B cell (primary cell): ENCODE measurements at regions not wholly inside any gene's neighbourhood (a gene's known extent, or its start where the extent isn't known, plus 50 kb on each side); places are given as distances from the start of the nearest gene placed in this dataset.

Source experiments
- ATAC-seq: fragments of 200-7000 bp; cut with Tn5 transposase; one replicate; pipeline ENCODE4 v1.10.0; 2021; ENCODE audit warnings: low read depth, mild to moderate bottlenecking, moderate number of reproducible peaks, moderate library complexity
- CTCF ChIA-PET: fragments of 350-600 bp; sonication (Branson Sonifier 250); formaldehyde crosslinking; loops from one replicate; lab custom pipeline; 2021; ENCODE audit warnings: antibody characterized with exemption, inconsistent platforms; lab: Charles Lee
- POLR2A ChIA-PET: fragments of 350-600 bp; sonication (Branson Sonifier 250); formaldehyde crosslinking; loops from one replicate; lab custom pipeline; 2021; ENCODE audit warnings: antibody characterized with exemption; lab: Charles Lee
- DNase-seq: peaks from one replicate; pipeline ENCODE4 v3.0.0; 2013
- H2AFZ ChIP-seq: 2 replicates; pipeline ENCODE4 v1.6.1; 2012; ENCODE audit warnings: mild to moderate bottlenecking, low read depth, low read length; ENCODE audit not compliant: insufficient read depth, poor library complexity, severe bottlenecking
- H3K27ac ChIP-seq, 2 donors: 1 replicate in 1 of 2; 2 replicates in 1 of 2; pipeline ENCODE4 v1.5.1; 2012 to 2013; ENCODE audit warnings: low read length in 2 of 2, mild to moderate bottlenecking in 2 of 2, moderate library complexity in 1 of 2
- H3K27me3 ChIP-seq, 4 experiments: fragments of 200-600 bp in 1 of 4; sonication (generic) in 1 of 4; replicated peaks in 1 of 4; 1 replicate in 2 of 4; 2 replicates in 2 of 4; pipeline versions ENCODE4 v1.6.1 to v1.7.0; 2013 to 2016; ENCODE audit warnings: low read length in 3 of 4, mild to moderate bottlenecking in 2 of 4, mixed read lengths in 1 of 4, moderate library complexity in 1 of 4; ENCODE audit not compliant: insufficient read depth in 4 of 4, control insufficient read depth in 3 of 4; ENCODE audit errors: control extremely low read depth in 1 of 4
- H3K36me3 ChIP-seq, 2 experiments: replicated peaks in 1 of 2; 1 replicate in 1 of 2; 2 replicates in 1 of 2; pipeline versions ENCODE4 v1.6.1 to v1.7.1; 2013; ENCODE audit warnings: low read length in 1 of 2; ENCODE audit not compliant: insufficient read depth in 2 of 2, control insufficient read depth in 1 of 2; ENCODE audit errors: control extremely low read depth in 1 of 2, extremely low read depth in 1 of 2
- H3K4me1 ChIP-seq, 2 donors: fragments of 200-600 bp in 1 of 2; sonication (generic) in 1 of 2; 1 replicate in 1 of 2; 2 replicates in 1 of 2; pipeline versions ENCODE4 v1.5.1 to v1.6.1; 2013 to 2017; ENCODE audit warnings: low read length in 2 of 2; ENCODE audit not compliant: control insufficient read depth in 2 of 2, insufficient read depth in 2 of 2
- H3K4me2 ChIP-seq: replicated peaks from 2 replicates; pipeline ENCODE3; 2012; ENCODE audit warnings: mild to moderate bottlenecking, low read depth, low read length; ENCODE audit not compliant: poor library complexity, severe bottlenecking
- H3K4me3 ChIP-seq, 5 experiments: fragments of 200-600 bp in 1 of 5; sonication (generic) in 1 of 5; 1 replicate in 3 of 5; 2 replicates in 2 of 5; pipeline versions ENCODE4 v1.5.1 to v1.7.0; 2011 to 2016; ENCODE audit warnings: low read length in 4 of 5, mild to moderate bottlenecking in 4 of 5, low read depth in 2 of 5, control low read depth in 1 of 5, moderate library complexity in 1 of 5; ENCODE audit not compliant: insufficient read depth in 1 of 5; ENCODE audit errors: control extremely low read depth in 1 of 5, extremely low read depth in 1 of 5
- H3K79me2 ChIP-seq: fragments of 200-600 bp; sonication (generic); one replicate; pipeline ENCODE4 v1.6.0; 2016; ENCODE audit warnings: low read length; ENCODE audit not compliant: control insufficient read depth, insufficient read depth
- H3K9ac ChIP-seq: fragments of 200-600 bp; sonication (generic); 2 replicates; pipeline ENCODE4 v1.6.1; 2017; ENCODE audit warnings: mild to moderate bottlenecking, low read length, moderate library complexity
- H3K9me3 ChIP-seq, 3 donors: one replicate each; pipeline versions ENCODE4 v1.6.1 to v1.7.1; 2013; ENCODE audit warnings: low read length in 2 of 3; ENCODE audit not compliant: control insufficient read depth in 2 of 3, insufficient read depth in 1 of 3; ENCODE audit errors: control extremely low read depth in 1 of 3
- H4K20me1 ChIP-seq: 2 replicates; pipeline ENCODE4 v1.6.0; 2012; ENCODE audit warnings: mild to moderate bottlenecking, low read length; ENCODE audit not compliant: insufficient read depth, control insufficient read depth, poor library complexity, severe bottlenecking
- H3K27ac Mint-ChIP-seq: one replicate; pipeline ENCODE4 v1.8.0; 2021; ENCODE audit warnings: mixed read lengths
- H3K27me3 Mint-ChIP-seq: one replicate; pipeline ENCODE4 v1.8.0; 2021; ENCODE audit warnings: mixed read lengths
- H3K4me1 Mint-ChIP-seq: one replicate; pipeline ENCODE4 v1.8.0; 2021; ENCODE audit warnings: mixed read lengths
- H3K4me3 Mint-ChIP-seq: one replicate; pipeline ENCODE4 v1.8.0; 2021; ENCODE audit warnings: mixed read lengths
- H3K9me3 Mint-ChIP-seq: one replicate; pipeline ENCODE4 v1.8.0; 2022; ENCODE audit warnings: mixed read lengths; ENCODE audit not compliant: insufficient read depth
- CTCF ChIP-seq: fragments of 200-600 bp; IDR thresholded peaks from one replicate; pipeline ENCODE4 v1.8.0; 2022; ENCODE audit warnings: antibody characterized with exemption, mild to moderate bottlenecking
- EZH2 ChIP-seq: IDR thresholded peaks from 2 replicates; pipeline ENCODE4 v1.6.1; 2012; ENCODE audit warnings: borderline replicate concordance, low read depth, mild to moderate bottlenecking, moderate library complexity, low read length; ENCODE audit not compliant: insufficient read depth, poor library complexity, severe bottlenecking
- WGBS: methylation state at CpG from one replicate; pipeline ENCODE4 v1.1.5; 2013; ENCODE audit warnings: missing lambda C conversion rate; ENCODE audit not compliant: insufficient coverage; 5-methylcytosine and 5-hydroxymethylcytosine counted together
- intact Hi-C: fragments of 100-400 bp; cut with micrococcal nuclease; formaldehyde crosslinking; loops from one replicate; pipeline ENCODE4 v1.10.0; 2022

GRCh38 chr2:11068856-11069526 is 86.3 kb upstream of the SLC66A3 start:
- H3K4me1 Mint-ChIP-seq, result no peaks in the 10 kb centered on the region
- H3K9ac ChIP-seq, result no peak overlapping the region
- TF ChIP-seq CTCF (no peak), EZH2 (no peak)
- H3K9me3 ChIP-seq, result peaks cover 0 to 11% (median 0%) of the 10 kb centered on the region in 3 donors
- H3K4me3 Mint-ChIP-seq, result no peak overlapping the region
- H3K27me3 ChIP-seq, result peaks cover 0 to 11% (median 2%) of the 10 kb centered on the region in 4 experiments
- CTCF ChIA-PET, result no interaction called here
- POLR2A ChIA-PET, result no interaction called here
- H3K27me3 Mint-ChIP-seq, result peaks cover 36% of the 10 kb centered on the region
- H3K79me2 ChIP-seq, result no peaks in the 10 kb centered on the region
- no peak overlapping the region for H3K27ac ChIP-seq
- no peak overlapping the region for H3K4me3 ChIP-seq
- no peak overlapping the region for H3K27ac Mint-ChIP-seq
- no peaks in the 10 kb centered on the region for H3K4me1 ChIP-seq
- H4K20me1 ChIP-seq, result no peaks in the 10 kb centered on the region
- no peak overlapping the region for H2AFZ ChIP-seq
- DNase-seq (no peak), ATAC-seq (no peak)
- H3K4me2 ChIP-seq, result no peak overlapping the region
- WGBS, result 92% methylated on average over 9 of the region's 13 CpGs
- no peaks in the 10 kb centered on the region for H3K9me3 Mint-ChIP-seq
- H3K36me3 ChIP-seq, result no peaks in the 10 kb centered on the region
- intact Hi-C loops, result no loop called here

DNA sequence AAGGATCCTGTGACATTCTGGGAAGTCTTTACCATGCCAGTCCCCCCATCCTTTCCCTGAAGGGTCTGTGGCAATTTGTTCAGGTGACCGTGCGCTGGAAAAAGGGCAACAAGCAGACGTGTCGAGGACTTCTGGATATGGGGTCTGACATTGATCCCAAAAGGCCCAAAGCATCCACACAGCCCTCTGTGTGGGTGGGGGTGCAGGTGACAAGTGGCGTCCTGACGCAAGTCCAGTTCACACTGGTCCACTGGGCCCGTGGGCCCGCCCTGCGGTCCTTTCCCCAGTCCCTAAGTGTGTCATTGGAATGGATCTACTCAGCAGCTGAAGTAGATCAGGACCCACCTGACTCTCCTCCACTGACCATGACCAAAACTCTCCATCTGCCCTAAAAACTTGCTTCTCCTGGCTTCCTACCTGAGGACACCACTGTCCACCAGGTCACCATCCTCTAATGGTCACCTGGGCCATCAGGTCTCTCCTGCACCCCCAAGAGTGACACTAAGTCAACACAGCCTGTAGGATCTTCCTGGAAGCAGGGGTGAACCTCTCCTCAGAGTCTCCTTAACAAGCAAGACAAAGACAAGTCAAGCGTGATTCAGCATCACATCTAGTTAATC is 85.6 kb upstream of the SLC66A3 start:
- H3K4me2 ChIP-seq, result no peak overlapping the region
- WGBS, result 96% methylated on average over 6 of the region's 10 CpGs
- intact Hi-C loops, result no loop called here
- no peak overlapping the region for H3K9ac ChIP-seq
- ChIA-PET POLR2A (no interaction called here), CTCF (no interaction called here)
- no peak overlapping the region for H3K27ac ChIP-seq
- no peak overlapping the region for H3K4me3 Mint-ChIP-seq
- no peaks in the 10 kb centered on the region for H3K36me3 ChIP-seq
- no peaks in the 10 kb centered on the region for H3K4me1 ChIP-seq
- peaks cover 0 to 11% (median 2%) of the 10 kb centered on the region in 4 experiments for H3K27me3 ChIP-seq
- H3K9me3 Mint-ChIP-seq, result no peaks in the 10 kb centered on the region
- H3K79me2 ChIP-seq, result no peaks in the 10 kb centered on the region
- no peak for ATAC-seq
- no peak overlapping the region for H3K4me3 ChIP-seq
- H3K27me3 Mint-ChIP-seq, result peaks cover 36% of the 10 kb centered on the region
- H3K9me3 ChIP-seq, result peaks cover 0 to 11% (median 0%) of the 10 kb centered on the region in 3 donors
- H3K4me1 Mint-ChIP-seq, result no peaks in the 10 kb centered on the region
- H2AFZ ChIP-seq, result no peak overlapping the region
- H4K20me1 ChIP-seq, result no peaks in the 10 kb centered on the region
- no peak overlapping the region for H3K27ac Mint-ChIP-seq
- no peak for TF ChIP-seq EZH2
- TF ChIP-seq CTCF, result no peak
- DNase-seq, result no peak
